ENCODE measurements at regions not wholly inside any gene's neighbourhood (a gene's known extent, or its start where the extent isn't known, plus 50 kb on each side); places are given as distances from the start of the nearest gene placed in this dataset.

GRCh38 chr6:141209890-141210289 lies 922.8 kb upstream of the GJE1 start:
- no peak overlapping the region for H3K9ac ChIP-seq (ENCODE audit: low read length)
- no peak overlapping the region for H3K4me2 ChIP-seq (ENCODE audit: low read length)
- no peaks in the 10 kb centered on the region for H3K36me3 ChIP-seq (ENCODE audit: insufficient read depth, low read length)
- H3K9me2 ChIP-seq (ENCODE audit: insufficient read depth, low read length): no peaks in the 10 kb centered on the region
- H3K79me2 ChIP-seq (replicated peaks; ENCODE audit: insufficient read depth, low read length): no peaks in the 10 kb centered on the region
- no peak overlapping the region for H2AFZ ChIP-seq (ENCODE audit: low read depth, low read length)
- H3F3A ChIP-seq (ENCODE audit: insufficient read depth, low read length, poor library complexity, severe bottlenecking): no peaks in the 10 kb centered on the region
- H3K4me3 ChIP-seq (ENCODE audit: low read length): no peak overlapping the region
- H3K27me3 ChIP-seq (ENCODE audit: insufficient read depth, low read depth, low read length): no peaks in the 10 kb centered on the region
- no peaks in the 10 kb centered on the region for H4K20me1 ChIP-seq (ENCODE audit: insufficient read depth)
- TF ChIP-seq CTCF (IDR thresholded peaks at IDR 0.05; ENCODE audit: poor library complexity, severe bottlenecking) (no peak), SMC3 (conservative IDR thresholded peaks at IDR 0.05; ENCODE audit: poor library complexity) (no peak), MXI1 (conservative IDR thresholded peaks at IDR 0.05; ENCODE audit: poor library complexity, severe bottlenecking) (no peak), REST (IDR thresholded peaks at IDR 0.05; ENCODE audit: borderline replicate concordance) (no peak), POLR2AphosphoS5 (IDR thresholded peaks at IDR 0.05) (no peak), EZH2 (IDR thresholded peaks at IDR 0.05; ENCODE audit: borderline replicate concordance, insufficient read depth, low read length, poor library complexity, severe bottlenecking) (no peak), TAF1 (IDR thresholded peaks at IDR 0.05; ENCODE audit: low read depth) (no peak), RAD21 (conservative IDR thresholded peaks at IDR 0.05) (no peak), EP300 (conservative IDR thresholded peaks at IDR 0.05; ENCODE audit: poor library complexity, severe bottlenecking) (no peak)
- H3K9me3 ChIP-seq (ENCODE audit: low read length): no peaks in the 10 kb centered on the region
- H3K27ac ChIP-seq (ENCODE audit: low read length): no peak overlapping the region

- no peaks in the 10 kb centered on the region for H3K9me2 ChIP-seq (ENCODE audit: insufficient read depth, low read length)
- H3K27me3 ChIP-seq (ENCODE audit: insufficient read depth, low read depth, low read length): no peaks in the 10 kb centered on the region
- no peaks in the 10 kb centered on the region for H3F3A ChIP-seq (ENCODE audit: insufficient read depth, low read length, poor library complexity, severe bottlenecking)
- no peaks in the 10 kb centered on the region for H3K79me2 ChIP-seq (replicated peaks; ENCODE audit: insufficient read depth, low read length)
- H3K27ac ChIP-seq (ENCODE audit: low read length): no peak overlapping the region
- H3K4me3 ChIP-seq (ENCODE audit: low read length): no peak overlapping the region
- no peaks in the 10 kb centered on the region for H3K9me3 ChIP-seq (ENCODE audit: low read length)
- no peaks in the 10 kb centered on the region for H4K20me1 ChIP-seq (ENCODE audit: insufficient read depth)
- H3K9ac ChIP-seq (ENCODE audit: low read length): no peak overlapping the region
- H2AFZ ChIP-seq (ENCODE audit: low read depth, low read length): no peak overlapping the region
- TF ChIP-seq EP300 (conservative IDR thresholded peaks at IDR 0.05; ENCODE audit: poor library complexity, severe bottlenecking) (no peak), SMC3 (conservative IDR thresholded peaks at IDR 0.05; ENCODE audit: poor library complexity) (no peak), MXI1 (conservative IDR thresholded peaks at IDR 0.05; ENCODE audit: poor library complexity, severe bottlenecking) (no peak), RAD21 (conservative IDR thresholded peaks at IDR 0.05) (no peak), REST (IDR thresholded peaks at IDR 0.05; ENCODE audit: borderline replicate concordance) (no peak), TAF1 (IDR thresholded peaks at IDR 0.05; ENCODE audit: low read depth) (no peak), EZH2 (IDR thresholded peaks at IDR 0.05; ENCODE audit: borderline replicate concordance, insufficient read depth, low read length, poor library complexity, severe bottlenecking) (no peak), POLR2AphosphoS5 (IDR thresholded peaks at IDR 0.05) (no peak)
- H3K36me3 ChIP-seq (ENCODE audit: insufficient read depth, low read length): no peaks in the 10 kb centered on the region
- no peak overlapping the region for H3K4me2 ChIP-seq (ENCODE audit: low read length)
Observed at GRCh38 chr6:141208101-141208500, 924.6 kb upstream of the GJE1 start.

Data from neural cell (in vitro differentiated cells).